Endothelial cell of umbilical vein (primary cell): ENCODE measurements at regions not wholly inside any gene's neighbourhood (a gene's known extent, or its start where the extent isn't known, plus 50 kb on each side); places are given as distances from the start of the nearest gene placed in this dataset.

Source experiments
- BruUV-seq: library from RNA; stranded (reverse); fragments of 400-500 nt; replicated peaks from 2 replicates; lab custom pipeline; 2021; lab: Mats Ljungman, UMichigan
- CTCF ChIA-PET: fragments of 300-600, 350-600 bp; sonication (Branson Sonifier 250); formaldehyde crosslinking; loops from one replicate; lab custom pipeline; 2021; ENCODE audit warnings: antibody characterized with exemption, inconsistent platforms; lab: Charles Lee
- POLR2A ChIA-PET: fragments of 300-600, 350-600 bp; sonication (Branson Sonifier 250); formaldehyde crosslinking; loops from one replicate; lab custom pipeline; 2021; ENCODE audit warnings: antibody characterized with exemption, inconsistent platforms; lab: Charles Lee
- DNase-seq: peaks from one replicate; pipeline ENCODE4 v3.0.0-alpha.2; 2011; ENCODE audit warnings: low read depth, low spot score
- FAIRE-seq: peaks from 2 replicates; lab custom pipeline; 2011; peaks lifted over from hg19 to GRCh38; lab: Jason Lieb, UNC
- H2AFZ ChIP-seq: 2 replicates; pipeline ENCODE4 v1.6.0; 2012; ENCODE audit warnings: low read depth, low read length, control low read depth, inconsistent platforms
- H3K27ac ChIP-seq: 2 replicates; pipeline ENCODE4 v1.5.1; 2011; ENCODE audit warnings: low read depth, mild to moderate bottlenecking, control low read depth, low read length, moderate library complexity; ENCODE audit not compliant: insufficient read depth
- H3K27me3 ChIP-seq, 2 experiments: 2 replicates each; pipeline versions ENCODE4 v1.6.0 to v1.6.1; 2011; ENCODE audit warnings: low read length in 2 of 2, mixed read lengths in 1 of 2; ENCODE audit not compliant: control insufficient read depth in 2 of 2, insufficient read depth in 2 of 2
- H3K36me3 ChIP-seq, 2 experiments: 2 replicates in 1 of 2; 3 replicates in 1 of 2; pipeline ENCODE4 v1.5.1; 2011; ENCODE audit warnings: low read length in 2 of 2, mild to moderate bottlenecking in 1 of 2, moderate library complexity in 1 of 2; ENCODE audit not compliant: control insufficient read depth in 2 of 2, insufficient read depth in 2 of 2; ENCODE audit errors: extremely low read depth in 1 of 2
- H3K4me1 ChIP-seq: 3 replicates; pipeline ENCODE4 v1.5.1; 2011; ENCODE audit warnings: mild to moderate bottlenecking, low read length; ENCODE audit not compliant: control insufficient read depth, insufficient read depth; ENCODE audit errors: extremely low read depth
- H3K4me2 ChIP-seq: 2 replicates; pipeline ENCODE4 v1.6.1; 2011; ENCODE audit warnings: low read length, control low read depth, mixed read lengths; ENCODE audit not compliant: insufficient read depth
- H3K4me3 ChIP-seq, 3 experiments: fragments of 200-600 bp in 1 of 3; sonication (generic), shearing (Covaris generic) in 1 of 3; replicated peaks in 1 of 3; 2 replicates each; pipeline ENCODE4 v1.5.1; 2011 to 2016; ENCODE audit warnings: control low read depth in 3 of 3, low read length in 3 of 3, mild to moderate bottlenecking in 2 of 3, inconsistent platforms in 1 of 3, low read depth in 1 of 3, moderate library complexity in 1 of 3; ENCODE audit not compliant: insufficient read depth in 1 of 3
- H3K79me2 ChIP-seq: 2 replicates; pipeline ENCODE4 v1.6.0; 2012; ENCODE audit warnings: low read length, inconsistent platforms; ENCODE audit not compliant: control insufficient read depth, insufficient read depth
- H3K9ac ChIP-seq: replicated peaks from 2 replicates; pipeline ENCODE3; 2011; ENCODE audit warnings: low read length, control low read depth; ENCODE audit not compliant: insufficient read depth; ENCODE audit errors: extremely low read depth
- H3K9me1 ChIP-seq: replicated peaks from 3 replicates; pipeline ENCODE4 v1.6.0; 2011; ENCODE audit warnings: mild to moderate bottlenecking, low read length; ENCODE audit not compliant: control insufficient read depth, insufficient read depth; ENCODE audit errors: extremely low read depth
- H3K9me3 ChIP-seq: replicated peaks from 2 replicates; pipeline ENCODE4 v1.5.1; 2012; ENCODE audit warnings: low read length, inconsistent platforms; ENCODE audit not compliant: control insufficient read depth, insufficient read depth
- H4K20me1 ChIP-seq: replicated peaks from 2 replicates; pipeline ENCODE3; 2011; ENCODE audit warnings: mild to moderate bottlenecking, low read length; ENCODE audit not compliant: control insufficient read depth, insufficient read depth; ENCODE audit errors: extremely low read depth
- POLR2AphosphoS5 ChIP-seq: IDR thresholded peaks from 2 replicates; pipeline ENCODE4 v1.6.1; 2012; ENCODE audit warnings: low read depth, mild to moderate bottlenecking, control low read depth, low read length, moderate library complexity; ENCODE audit not compliant: insufficient read depth
- dilution Hi-C: fragments of 300-500 bp; cut with MboI; formaldehyde crosslinking; loops from one replicate; pipeline ENCODE4 v1.15.0; 2019; ENCODE audit warnings: low sequenced_read_pairs; ENCODE audit not compliant: extremely low pct_ligation_motif_present
- intact Hi-C: fragments of 100-400 bp; cut with micrococcal nuclease; formaldehyde crosslinking; loops from one replicate; pipeline ENCODE4 v1.10.0; 2022
- TF ChIP-seq, protein P1 (sequence below): IDR thresholded peaks from 2 replicates; pipeline ENCODE4 v1.6.1; 2011; ENCODE audit not compliant: insufficient read depth, insufficient read length
- TF ChIP-seq, protein P2 (sequence below), 2 donors: IDR thresholded peaks; 1 replicate in 1 of 2; 2 replicates in 1 of 2; pipeline ENCODE4 v1.5.1; 2011; ENCODE audit warnings: low read length in 2 of 2, mild to moderate bottlenecking in 2 of 2, moderate library complexity in 2 of 2, control low read depth in 1 of 2, inconsistent platforms in 1 of 2, low read depth in 1 of 2; ENCODE audit not compliant: insufficient read depth in 1 of 2; ENCODE audit errors: extremely low read depth in 1 of 2

DNA sequence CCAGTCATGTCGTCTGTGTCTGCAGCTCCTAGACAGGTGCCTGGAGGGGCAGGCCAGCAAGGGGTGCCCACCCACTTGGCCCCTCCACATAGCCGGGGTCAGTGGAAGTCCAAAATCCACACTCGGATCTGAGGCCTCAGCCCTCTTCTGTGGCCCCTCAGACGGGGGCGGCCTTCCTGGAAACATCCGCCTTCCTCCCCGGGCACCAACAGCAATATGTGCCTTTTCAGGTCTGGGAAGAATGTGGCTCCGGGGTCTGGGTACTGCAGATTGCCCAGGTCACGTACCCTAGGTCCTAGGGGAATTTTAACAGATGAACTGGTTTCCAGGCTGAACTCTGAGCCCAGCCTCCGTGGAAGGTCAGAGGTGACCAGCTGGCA, 208.6 kb downstream of the CTTN start:
- Histone ChIP-seq H3K4me1 (no peaks in the 10 kb centered on the region), H3K79me2 (no peaks in the 10 kb centered on the region), H4K20me1 (no peaks in the 10 kb centered on the region), H3K27me3 (no peaks in the 10 kb centered on the region), H2AFZ (no peak overlapping the region), H3K9me3 (no peaks in the 10 kb centered on the region), H3K9ac (no peak overlapping the region), H3K36me3 (no peaks in the 10 kb centered on the region), H3K9me1 (no peaks in the 10 kb centered on the region), H3K27ac (no peak overlapping the region), H3K4me3 (no peak overlapping the region), H3K4me2 (no peak overlapping the region)
- no peak for DNase-seq
- TF ChIP-seq POLR2AphosphoS5, result no peak
- CTCF ChIA-PET, result no interaction called here
- POLR2A ChIA-PET, result no interaction called here
- intact Hi-C loops, result no loop called here
- no TSS peak for BruUV-seq
- dilution Hi-C loops, result no loop called here
- no peak for FAIRE-seq

DNA sequence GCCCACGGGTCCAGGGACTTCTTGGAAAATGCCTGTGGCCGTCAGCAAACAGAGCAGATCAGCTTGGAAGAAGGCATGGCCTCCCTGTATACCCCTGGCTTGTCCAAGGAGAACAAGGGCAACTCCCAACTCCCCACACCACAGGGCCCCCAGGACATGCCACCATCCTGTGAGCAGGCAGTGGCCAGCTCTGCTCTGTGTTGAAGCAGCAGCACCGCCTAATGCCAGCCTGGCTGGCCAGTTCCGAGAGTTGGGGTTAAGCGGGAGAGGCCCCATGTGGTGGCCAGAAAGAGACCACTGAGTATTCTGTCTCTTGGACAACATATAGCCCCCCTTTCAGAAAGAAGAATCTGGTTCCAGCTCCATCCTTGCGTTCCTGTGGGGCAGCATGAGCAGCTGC, 209.2 kb downstream of the CTTN start:
- DNase-seq, result no peak
- Histone ChIP-seq H3K4me3 (no peak overlapping the region), H3K4me1 (no peaks in the 10 kb centered on the region), H3K9ac (no peak overlapping the region), H3K9me1 (no peaks in the 10 kb centered on the region), H4K20me1 (no peaks in the 10 kb centered on the region), H3K9me3 (no peaks in the 10 kb centered on the region), H2AFZ (no peak overlapping the region), H3K4me2 (no peak overlapping the region), H3K79me2 (no peaks in the 10 kb centered on the region), H3K27ac (no peak overlapping the region), H3K36me3 (no peaks in the 10 kb centered on the region), H3K27me3 (no peaks in the 10 kb centered on the region)
- dilution Hi-C loops, result no loop called here
- TF ChIP-seq, protein P1, sequence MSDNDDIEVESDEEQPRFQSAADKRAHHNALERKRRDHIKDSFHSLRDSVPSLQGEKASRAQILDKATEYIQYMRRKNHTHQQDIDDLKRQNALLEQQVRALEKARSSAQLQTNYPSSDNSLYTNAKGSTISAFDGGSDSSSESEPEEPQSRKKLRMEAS, result no peak
- TF ChIP-seq, protein P2, sequence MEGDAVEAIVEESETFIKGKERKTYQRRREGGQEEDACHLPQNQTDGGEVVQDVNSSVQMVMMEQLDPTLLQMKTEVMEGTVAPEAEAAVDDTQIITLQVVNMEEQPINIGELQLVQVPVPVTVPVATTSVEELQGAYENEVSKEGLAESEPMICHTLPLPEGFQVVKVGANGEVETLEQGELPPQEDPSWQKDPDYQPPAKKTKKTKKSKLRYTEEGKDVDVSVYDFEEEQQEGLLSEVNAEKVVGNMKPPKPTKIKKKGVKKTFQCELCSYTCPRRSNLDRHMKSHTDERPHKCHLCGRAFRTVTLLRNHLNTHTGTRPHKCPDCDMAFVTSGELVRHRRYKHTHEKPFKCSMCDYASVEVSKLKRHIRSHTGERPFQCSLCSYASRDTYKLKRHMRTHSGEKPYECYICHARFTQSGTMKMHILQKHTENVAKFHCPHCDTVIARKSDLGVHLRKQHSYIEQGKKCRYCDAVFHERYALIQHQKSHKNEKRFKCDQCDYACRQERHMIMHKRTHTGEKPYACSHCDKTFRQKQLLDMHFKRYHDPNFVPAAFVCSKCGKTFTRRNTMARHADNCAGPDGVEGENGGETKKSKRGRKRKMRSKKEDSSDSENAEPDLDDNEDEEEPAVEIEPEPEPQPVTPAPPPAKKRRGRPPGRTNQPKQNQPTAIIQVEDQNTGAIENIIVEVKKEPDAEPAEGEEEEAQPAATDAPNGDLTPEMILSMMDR (IDR thresholded peaks at IDR 0.05; ENCODE audit: extremely low read depth in 1 of 2, insufficient read depth in 1 of 2, low read depth in 1 of 2, low read length in 2 of 2), result no peak
- no TSS peak for BruUV-seq
- ChIA-PET CTCF (no interaction called here), POLR2A (no interaction called here)
- FAIRE-seq, result no peak
- intact Hi-C loops, result no loop called here
